Activated gamma-delta T cell treated with anti-CD3 and anti-CD28 coated beads, Interleukin-2, amount 50 U/mL, for 16 hours (primary cell): ENCODE measurements at regions not wholly inside any gene's neighbourhood (a gene's known extent, or its start where the extent isn't known, plus 50 kb on each side); places are given as distances from the start of the nearest gene placed in this dataset.
"Not testable (repeated sequence)": the region's sequence is repeated elsewhere in the genome, so short reads cannot be mapped to it uniquely, and the experiment has no call there.

Experiments used
- DNase-seq: peaks from one replicate; pipeline ENCODE4 v3.0.0-alpha.2; 2020; ENCODE audit warnings: low read depth

GRCh38 chr22:19662049-19662684, 52.1 kb upstream of the SEPTIN5 start:
- DNase-seq: not testable (repeated sequence)

- DNase-seq: no peak
These were observed 51.0 kb upstream of the SEPTIN5 start for GRCh38 chr22:19663286-19663815.

GRCh38 chr22:19663821-19664355, 50.4 kb upstream of the SEPTIN5 start:
- no peak for DNase-seq

- DNase-seq: no peak
These were observed 49.9 kb upstream of the SEPTIN5 start for GRCh38 chr22:19664406-19664805.
